Renal pelvis (tissue), 1 donor: ENCODE measurements at regions not wholly inside any gene's neighbourhood (a gene's known extent, or its start where the extent isn't known, plus 50 kb on each side); places are given as distances from the start of the nearest gene placed in this dataset.
"Not testable (repeated sequence)": the region's sequence is repeated elsewhere in the genome, so short reads cannot be mapped to it uniquely, and the experiment has no call there.

ENCODE experiments used
- DNase-seq: peaks from one replicate; pipeline ENCODE4 v3.0.0-alpha.2; 2013

- DNase-seq = not testable (repeated sequence)
Measured at GRCh38 chr4:11054937-11055336, 370.4 kb upstream of the CLNK start.

- DNase-seq = no peak
Measured at GRCh38 chr4:11053601-11054220, 369.1 kb upstream of the CLNK start.

- DNase-seq = no peak
Measured at GRCh38 chr4:11051181-11051580, 366.6 kb upstream of the CLNK start.

- no peak for DNase-seq
Measured at GRCh38 chr4:11050766-11051165, 366.2 kb upstream of the CLNK start.

GRCh38 chr4:11049001-11049400, 364.4 kb upstream of the CLNK start:
- no peak for DNase-seq

GRCh38 chr4:11042760-11043159, 358.2 kb upstream of the CLNK start:
- DNase-seq = no peak

GRCh38 chr4:11039634-11040131, 355.1 kb upstream of the CLNK start:
- DNase-seq = no peak

GRCh38 chr4:11038926-11039325, 354.4 kb upstream of the CLNK start:
- no peak for DNase-seq

GRCh38 chr4:11037637-11038036, 353.1 kb upstream of the CLNK start:
- DNase-seq = no peak

GRCh38 chr4:11028334-11028733, 343.8 kb upstream of the CLNK start:
- DNase-seq = no peak

GRCh38 chr4:11021333-11021732, 336.8 kb upstream of the CLNK start:
- peak; percentile 48 for DNase-seq

GRCh38 chr4:11019451-11020240, 335.1 kb upstream of the CLNK start:
- DNase-seq = no peak

- DNase-seq = no peak
Measured at GRCh38 chr4:11014199-11014598, 329.6 kb upstream of the CLNK start.

- no peak for DNase-seq
Measured at GRCh38 chr4:11013094-11013664, 328.6 kb upstream of the CLNK start.

- no peak for DNase-seq
Measured at GRCh38 chr4:11011249-11011648, 326.7 kb upstream of the CLNK start.

GRCh38 chr4:11010624-11011023, 326.1 kb upstream of the CLNK start:
- no peak for DNase-seq

- no peak for DNase-seq
Measured at GRCh38 chr4:11009281-11009680, 324.7 kb upstream of the CLNK start.

- no peak for DNase-seq
Measured at GRCh38 chr4:11005300-11005699, 320.7 kb upstream of the CLNK start.

GRCh38 chr4:11004818-11005217, 320.2 kb upstream of the CLNK start:
- no peak for DNase-seq

GRCh38 chr4:11002961-11003360, 318.4 kb upstream of the CLNK start:
- no peak for DNase-seq

GRCh38 chr4:10998846-10999245, 314.3 kb upstream of the CLNK start:
- DNase-seq = peak; percentile 11

- no peak for DNase-seq
Measured at GRCh38 chr4:10984815-10985214, 300.2 kb upstream of the CLNK start.
